ENCODE measurements at regions not wholly inside any gene's neighbourhood (a gene's known extent, or its start where the extent isn't known, plus 50 kb on each side); places are given as distances from the start of the nearest gene placed in this dataset.

- H3K4me1 Mint-ChIP-seq, result peaks cover 38% of the 10 kb centered on the region
These were observed 75.8 kb upstream of the ZFP64 start for GRCh38 chr20:52267418-52267817.

GRCh38 chr20:52263757-52264156 is 72.2 kb upstream of the ZFP64 start:
- no peak overlapping the region for H3K27ac Mint-ChIP-seq
- no peak for TF ChIP-seq CTCF (IDR thresholded peaks at IDR 0.05)
- no peak for DNase-seq
- peaks cover 20% of the 10 kb centered on the region for H3K27me3 Mint-ChIP-seq (ENCODE audit: low read depth, poor library complexity)
- no peak overlapping the region for H3K4me3 Mint-ChIP-seq
- peaks cover 22% of the 10 kb centered on the region for H3K4me1 Mint-ChIP-seq
- H3K36me3 Mint-ChIP-seq (ENCODE audit: low read depth), result no peaks in the 10 kb centered on the region
- H3K9me3 Mint-ChIP-seq, result peaks cover 5% of the 10 kb centered on the region

More at GRCh38 chr20:52267418-52267817, 75.8 kb upstream of the ZFP64 start:
- DNase-seq, result no peak
- TF ChIP-seq CTCF (IDR thresholded peaks at IDR 0.05), result no peak
- H3K36me3 Mint-ChIP-seq (ENCODE audit: low read depth), result no peaks in the 10 kb centered on the region
- H3K4me3 Mint-ChIP-seq, result no peak overlapping the region
- peaks cover 3% of the 10 kb centered on the region for H3K9me3 Mint-ChIP-seq
- peaks cover 17% of the 10 kb centered on the region for H3K27me3 Mint-ChIP-seq (ENCODE audit: low read depth, poor library complexity)
- H3K27ac Mint-ChIP-seq, result no peak overlapping the region

- Mint-ChIP-seq H3K36me3 (ENCODE audit: low read depth) (no peaks in the 10 kb centered on the region), H3K27me3 (ENCODE audit: low read depth, poor library complexity) (peaks cover 28% of the 10 kb centered on the region), H3K4me1 (peaks cover 19% of the 10 kb centered on the region), H3K4me3 (no peak overlapping the region), H3K9me3 (peaks cover 15% of the 10 kb centered on the region), H3K27ac (peak overlapping the region; percentile 52)
- DNase-seq, result no peak
- no peak for TF ChIP-seq CTCF (IDR thresholded peaks at IDR 0.05)
These were observed 70.2 kb upstream of the ZFP64 start for GRCh38 chr20:52261792-52262191.

- no peak overlapping the region for H3K4me3 Mint-ChIP-seq
- H3K9me3 Mint-ChIP-seq, result peaks cover 19% of the 10 kb centered on the region
- H3K27ac Mint-ChIP-seq, result no peak overlapping the region
- no peaks in the 10 kb centered on the region for H3K4me1 Mint-ChIP-seq
- no peak for DNase-seq
- H3K27me3 Mint-ChIP-seq (ENCODE audit: low read depth, poor library complexity), result peaks cover 30% of the 10 kb centered on the region
- no peaks in the 10 kb centered on the region for H3K36me3 Mint-ChIP-seq (ENCODE audit: low read depth)
- TF ChIP-seq CTCF (IDR thresholded peaks at IDR 0.05), result no peak
These were observed 67.7 kb upstream of the ZFP64 start for GRCh38 chr20:52259295-52259694.

GRCh38 chr20:52256454-52256853 is 64.9 kb upstream of the ZFP64 start:
- H3K4me3 Mint-ChIP-seq, result no peak overlapping the region
- no peaks in the 10 kb centered on the region for H3K4me1 Mint-ChIP-seq
- TF ChIP-seq CTCF (IDR thresholded peaks at IDR 0.05), result no peak
- no peak overlapping the region for H3K27ac Mint-ChIP-seq
- peaks cover 27% of the 10 kb centered on the region for H3K27me3 Mint-ChIP-seq (ENCODE audit: low read depth, poor library complexity)
- peaks cover 21% of the 10 kb centered on the region for H3K9me3 Mint-ChIP-seq
- no peaks in the 10 kb centered on the region for H3K36me3 Mint-ChIP-seq (ENCODE audit: low read depth)
- DNase-seq, result no peak

- H3K4me3 Mint-ChIP-seq, result no peak overlapping the region
- no peaks in the 10 kb centered on the region for H3K4me1 Mint-ChIP-seq
- H3K27ac Mint-ChIP-seq, result no peak overlapping the region
- H3K9me3 Mint-ChIP-seq, result peaks cover 22% of the 10 kb centered on the region
- H3K27me3 Mint-ChIP-seq (ENCODE audit: low read depth, poor library complexity), result peaks cover 18% of the 10 kb centered on the region
- no peak for DNase-seq
- H3K36me3 Mint-ChIP-seq (ENCODE audit: low read depth), result no peaks in the 10 kb centered on the region
- TF ChIP-seq CTCF (IDR thresholded peaks at IDR 0.05), result no peak
These were observed 61.1 kb upstream of the ZFP64 start for GRCh38 chr20:52252664-52253063.

Measured in nephron progenitor cell (in vitro differentiated cells).